Stimulated activated CD4-positive, alpha-beta T cell treated with anti-CD3 and anti-CD28 coated beads, TNF-alpha, amount 100 ng/mL, for 4 hours (primary cell): ENCODE measurements at regions not wholly inside any gene's neighbourhood (a gene's known extent, or its start where the extent isn't known, plus 50 kb on each side); places are given as distances from the start of the nearest gene placed in this dataset.

ENCODE experiments used
- DNase-seq, 3 experiments: peaks; one replicate each; pipeline ENCODE4 v3.0.0-alpha.2; 2020; ENCODE audit warnings: low read depth in 3 of 3

GRCh38 chr14:101480022-101480746 is 81.1 kb upstream of the DIO3 start:
- DNase-seq, result no peak

- DNase-seq, result no peak
Measured at GRCh38 chr14:101480747-101481530, 80.4 kb upstream of the DIO3 start.

GRCh38 chr14:101481557-101481956 is 79.7 kb upstream of the DIO3 start:
- DNase-seq, result no peak

- DNase-seq, result no peak
Measured at GRCh38 chr14:101482066-101482465, 79.2 kb upstream of the DIO3 start.

- DNase-seq, result no peak
Measured at GRCh38 chr14:101483829-101484228, 77.5 kb upstream of the DIO3 start.

- DNase-seq, result no peak
Measured at GRCh38 chr14:101489092-101489760, 72.1 kb upstream of the DIO3 start.

- no peak for DNase-seq
Measured at GRCh38 chr14:101490771-101491170, 70.5 kb upstream of the DIO3 start.

GRCh38 chr14:101491841-101492240 is 69.5 kb upstream of the DIO3 start:
- DNase-seq, result no peak

- no peak for DNase-seq
Measured at GRCh38 chr14:101492716-101493115, 68.6 kb upstream of the DIO3 start.

GRCh38 chr14:101494826-101495225 is 66.5 kb upstream of the DIO3 start:
- no peak for DNase-seq

GRCh38 chr14:101495284-101495683 is 66.0 kb upstream of the DIO3 start:
- no peak for DNase-seq

- DNase-seq, result no peak
Measured at GRCh38 chr14:101495827-101496775, 65.2 kb upstream of the DIO3 start.

GRCh38 chr14:101496776-101497683 is 64.3 kb upstream of the DIO3 start:
- DNase-seq, result no peak

GRCh38 chr14:101497684-101498525 is 63.4 kb upstream of the DIO3 start:
- DNase-seq, result no peak

- DNase-seq, result no peak
Measured at GRCh38 chr14:101498526-101498860, 62.8 kb upstream of the DIO3 start.

- no peak for DNase-seq
Measured at GRCh38 chr14:101499080-101499479, 62.2 kb upstream of the DIO3 start.

- no peak for DNase-seq
Measured at GRCh38 chr14:101499513-101499912, 61.8 kb upstream of the DIO3 start.

GRCh38 chr14:101500061-101500460 is 61.2 kb upstream of the DIO3 start:
- no peak for DNase-seq

- DNase-seq, result no peak
Measured at GRCh38 chr14:101500681-101501080, 60.6 kb upstream of the DIO3 start.

GRCh38 chr14:101501341-101501740 is 60.0 kb upstream of the DIO3 start:
- DNase-seq, result no peak
